Lung (tissue), 11 donors: ENCODE measurements at regions not wholly inside any gene's neighbourhood (a gene's known extent, or its start where the extent isn't known, plus 50 kb on each side); places are given as distances from the start of the nearest gene placed in this dataset.

Experiments
- ATAC-seq: fragments of 200-7000 bp; cut with Tn5 transposase; one replicate; pipeline ENCODE4 v1.9.1; 2020; ENCODE audit warnings: moderate number of reproducible peaks; ENCODE audit not compliant: insufficient read depth, low FRiP score
- DNase-seq, 3 donors: peaks; one replicate each; pipeline ENCODE4 v3.0.0-alpha.2; 2013 to 2017
- H3K27ac ChIP-seq, 2 donors: one replicate each; pipeline ENCODE4 v1.5.1; 2013; ENCODE audit warnings: mild to moderate bottlenecking in 2 of 2, moderate library complexity in 2 of 2, control low read depth in 1 of 2, inconsistent platforms in 1 of 2, low read depth in 1 of 2, low read length in 1 of 2
- H3K27me3 ChIP-seq, 3 donors: one replicate each; pipeline ENCODE4 v1.5.1; 2013; ENCODE audit warnings: low read length in 2 of 3; ENCODE audit not compliant: control insufficient read depth in 3 of 3, insufficient read depth in 3 of 3
- H3K36me3 ChIP-seq, 4 donors: one replicate each; pipeline ENCODE4 v1.5.1; 2013; ENCODE audit warnings: low read length in 4 of 4, mild to moderate bottlenecking in 1 of 4, moderate library complexity in 1 of 4; ENCODE audit not compliant: control insufficient read depth in 4 of 4, insufficient read depth in 4 of 4
- H3K4me1 ChIP-seq, 5 donors: one replicate each; pipeline ENCODE4 v1.5.1; 2013; ENCODE audit warnings: low read length in 5 of 5, mild to moderate bottlenecking in 2 of 5, moderate library complexity in 1 of 5; ENCODE audit not compliant: control insufficient read depth in 5 of 5, insufficient read depth in 5 of 5
- H3K4me3 ChIP-seq: one replicate; pipeline ENCODE4 v1.5.1; 2013; ENCODE audit warnings: mild to moderate bottlenecking, control low read depth, moderate library complexity
- H3K9ac ChIP-seq, 2 donors: one replicate each; pipeline ENCODE4 v1.5.1; 2013; ENCODE audit warnings: low read length in 2 of 2, control low read depth in 1 of 2; ENCODE audit not compliant: insufficient read depth in 1 of 2
- H3K9me3 ChIP-seq, 4 donors: one replicate each; pipeline ENCODE4 v1.5.1; 2013; ENCODE audit warnings: low read length in 3 of 4, mild to moderate bottlenecking in 1 of 4, moderate library complexity in 1 of 4; ENCODE audit not compliant: control insufficient read depth in 4 of 4, insufficient read depth in 3 of 4
- WGBS, 2 donors: extraction: QIAGEN DNeasy Blood & Tissue Kit; methylation state at CpG; one replicate each; pipeline ENCODE4 v1.1.7; 2013; 5-methylcytosine and 5-hydroxymethylcytosine counted together
- TF ChIP-seq, protein P1 (sequence below): IDR thresholded peaks from 2 replicates; pipeline ENCODE4 v1.5.1; 2012; ENCODE audit warnings: mild to moderate bottlenecking; ENCODE audit errors: control extremely low read depth, extremely low read depth
- donor health status: control.
- donor health status: control.
- donor health status: Bipolar disorder and iron deficiency.
- donor health status: healthy.
- donor health status: DM: yes; HTN: yes; CAD: no.

DNA sequence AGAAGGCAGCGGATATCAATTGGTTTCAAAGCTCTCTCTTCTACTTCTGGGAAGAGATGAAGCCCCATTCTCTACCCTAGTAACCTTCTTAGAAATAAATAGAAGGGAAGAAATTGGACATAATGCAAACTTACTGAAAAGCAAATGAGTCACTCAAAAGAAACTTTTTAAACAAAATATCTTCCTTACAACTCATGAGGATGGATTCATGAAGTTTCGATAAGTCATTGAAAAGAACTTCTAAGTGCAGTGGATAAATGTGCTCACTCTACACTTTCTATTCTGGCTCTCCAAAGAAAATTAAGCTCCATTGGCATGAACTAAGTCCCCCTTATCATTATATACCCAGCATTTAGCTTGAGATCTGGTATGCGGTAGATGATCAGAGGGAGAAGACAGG lies 899.5 kb downstream of the RPS29 start:
- H3K9ac ChIP-seq: no peak overlapping the region
- no peaks in the 10 kb centered on the region for H3K36me3 ChIP-seq
- no peaks in the 10 kb centered on the region for H3K9me3 ChIP-seq
- TF ChIP-seq, protein P1, sequence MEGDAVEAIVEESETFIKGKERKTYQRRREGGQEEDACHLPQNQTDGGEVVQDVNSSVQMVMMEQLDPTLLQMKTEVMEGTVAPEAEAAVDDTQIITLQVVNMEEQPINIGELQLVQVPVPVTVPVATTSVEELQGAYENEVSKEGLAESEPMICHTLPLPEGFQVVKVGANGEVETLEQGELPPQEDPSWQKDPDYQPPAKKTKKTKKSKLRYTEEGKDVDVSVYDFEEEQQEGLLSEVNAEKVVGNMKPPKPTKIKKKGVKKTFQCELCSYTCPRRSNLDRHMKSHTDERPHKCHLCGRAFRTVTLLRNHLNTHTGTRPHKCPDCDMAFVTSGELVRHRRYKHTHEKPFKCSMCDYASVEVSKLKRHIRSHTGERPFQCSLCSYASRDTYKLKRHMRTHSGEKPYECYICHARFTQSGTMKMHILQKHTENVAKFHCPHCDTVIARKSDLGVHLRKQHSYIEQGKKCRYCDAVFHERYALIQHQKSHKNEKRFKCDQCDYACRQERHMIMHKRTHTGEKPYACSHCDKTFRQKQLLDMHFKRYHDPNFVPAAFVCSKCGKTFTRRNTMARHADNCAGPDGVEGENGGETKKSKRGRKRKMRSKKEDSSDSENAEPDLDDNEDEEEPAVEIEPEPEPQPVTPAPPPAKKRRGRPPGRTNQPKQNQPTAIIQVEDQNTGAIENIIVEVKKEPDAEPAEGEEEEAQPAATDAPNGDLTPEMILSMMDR: no peak
- no peaks in the 10 kb centered on the region for H3K4me1 ChIP-seq
- no peak overlapping the region for H3K4me3 ChIP-seq
- ATAC-seq (no peak), DNase-seq (no peak)
- no peaks in the 10 kb centered on the region for H3K27me3 ChIP-seq
- 92 to 93% methylated on average over 3 of the region's 3 CpGs for WGBS, 2 donors
- no peak overlapping the region for H3K27ac ChIP-seq

DNA sequence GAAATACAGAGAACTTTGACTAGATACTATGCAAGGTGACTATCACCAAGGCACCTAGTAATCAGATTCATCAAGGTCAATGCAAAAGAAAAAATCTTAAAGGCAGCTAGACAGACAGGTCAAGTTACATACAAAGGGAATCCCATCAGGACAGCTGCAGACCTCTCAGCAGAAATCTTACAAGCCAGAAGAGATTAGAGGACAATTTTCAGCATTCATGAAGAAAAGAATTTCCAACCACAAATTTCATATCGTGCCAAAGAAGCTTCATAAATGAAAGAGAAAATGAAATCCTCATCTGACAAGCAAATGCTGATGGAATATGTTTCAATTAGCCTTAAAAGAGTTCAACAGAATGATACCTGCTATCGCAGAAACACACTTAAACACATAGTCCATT lies 913.7 kb downstream of the RPS29 start:
- Histone ChIP-seq H3K4me3 (no peak overlapping the region), H3K4me1 (no peaks in the 10 kb centered on the region), H3K36me3 (no peaks in the 10 kb centered on the region), H3K9ac (no peak overlapping the region), H3K9me3 (no peaks in the 10 kb centered on the region), H3K27ac (no peak overlapping the region), H3K27me3 (no peaks in the 10 kb centered on the region)
- no peak for DNase-seq
- 58 to 68% methylated on average over 2 of the region's 2 CpGs for WGBS, 2 donors
- ATAC-seq: no peak
- TF ChIP-seq, protein P1: no peak

DNA sequence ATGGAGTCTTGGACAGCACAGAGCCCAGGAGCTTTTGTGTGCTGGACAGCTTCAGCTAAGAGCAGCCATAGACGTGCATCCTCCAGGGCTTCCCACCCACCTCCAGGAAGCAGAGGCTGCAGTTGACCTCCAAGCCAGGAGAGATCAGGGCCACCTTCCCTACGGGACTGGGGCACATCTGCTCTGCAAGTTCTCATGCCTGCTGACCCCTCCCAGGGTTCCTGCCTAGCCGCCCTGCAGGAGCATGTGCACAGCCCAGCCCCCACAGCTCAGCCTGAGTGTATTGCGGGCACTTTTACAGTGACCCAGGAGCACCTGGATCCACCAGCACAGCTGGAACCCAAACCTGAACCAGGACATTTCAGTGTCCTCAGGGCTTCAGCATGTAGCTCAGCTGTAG lies 915.2 kb downstream of the RPS29 start:
- no peak for DNase-seq
- H3K9ac ChIP-seq: no peak overlapping the region
- no peaks in the 10 kb centered on the region for H3K27me3 ChIP-seq
- ATAC-seq: no peak
- H3K4me3 ChIP-seq: no peak overlapping the region
- whole genome bisulfite sequencing, 2 donors: 81 to 82% methylated on average over 4 of the region's 4 CpGs
- H3K36me3 ChIP-seq: no peaks in the 10 kb centered on the region
- H3K4me1 ChIP-seq: no peaks in the 10 kb centered on the region
- H3K27ac ChIP-seq: no peak overlapping the region
- TF ChIP-seq, protein P1: no peak
- no peaks in the 10 kb centered on the region for H3K9me3 ChIP-seq

DNA sequence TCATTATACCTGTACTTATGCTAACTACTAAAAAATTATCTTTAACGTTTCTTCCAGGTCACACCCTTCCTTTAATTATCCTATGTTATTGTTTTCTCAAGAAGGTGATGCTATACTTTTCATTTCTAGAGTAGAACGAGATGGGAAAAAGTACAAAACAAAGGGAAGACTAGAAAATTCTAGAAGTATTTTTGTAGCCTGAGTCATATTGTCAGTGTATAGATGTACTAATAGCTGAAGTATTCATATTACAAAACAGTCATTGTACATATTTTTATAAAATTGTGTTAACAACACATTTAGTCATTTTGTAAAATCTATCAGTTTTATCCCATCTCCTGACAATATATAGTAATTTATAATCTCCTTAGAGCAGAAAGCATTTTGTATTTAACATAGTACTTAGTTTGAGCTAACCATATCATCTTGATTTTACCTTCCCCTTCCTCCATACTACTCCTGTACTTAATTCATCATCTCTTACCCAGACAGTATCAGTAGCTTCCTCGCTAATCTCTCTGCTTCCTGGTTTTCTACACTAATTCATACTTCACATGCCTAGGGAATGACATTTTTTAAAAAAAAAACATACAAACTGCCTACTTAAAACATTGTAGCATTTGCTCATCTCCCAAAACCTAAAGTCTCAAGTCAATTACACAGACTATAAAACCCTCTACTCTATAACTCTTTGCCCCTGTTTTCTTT lies 920.9 kb downstream of the RPS29 start:
- DNase-seq (no peak), ATAC-seq (no peak)
- TF ChIP-seq, protein P1: no peak
- Histone ChIP-seq H3K9ac (no peak overlapping the region), H3K27me3 (no peaks in the 10 kb centered on the region), H3K4me1 (no peaks in the 10 kb centered on the region), H3K4me3 (no peak overlapping the region), H3K9me3 (peaks cover 0 to 4% (median 0%) of the 10 kb centered on the region in 4 donors), H3K36me3 (no peaks in the 10 kb centered on the region), H3K27ac (no peak overlapping the region)
- 63 to 72% methylated on average over 3 of the region's 3 CpGs for WGBS, 2 donors
